A673 (cell line): ENCODE measurements at regions not wholly inside any gene's neighbourhood (a gene's known extent, or its start where the extent isn't known, plus 50 kb on each side); places are given as distances from the start of the nearest gene placed in this dataset.

Experiments used
- BruUV-seq: library from RNA; stranded (reverse); fragments of 400-500 nt; replicated peaks from 2 replicates; lab custom pipeline; 2021; lab: Mats Ljungman, UMichigan
- CTCF ChIA-PET: fragments of 300-600 bp; sonication (Branson Sonifier 250); formaldehyde crosslinking; loops from one replicate; lab custom pipeline; 2022; ENCODE audit warnings: antibody characterized with exemption; lab: Charles Lee
- POLR2A ChIA-PET: fragments of 300-600 bp; sonication (Branson Sonifier 250); formaldehyde crosslinking; loops from one replicate; lab custom pipeline; 2022; ENCODE audit warnings: antibody characterized with exemption; ENCODE audit not compliant: low non-redundant PET; lab: Charles Lee
- DNase-seq: peaks from one replicate; pipeline ENCODE4 v3.0.0-alpha.2; 2015; ENCODE audit warnings: low spot score
- H3K27ac ChIP-seq: fragments of 200-600 bp; sonication (generic); 2 replicates; pipeline ENCODE4 v1.5.1; 2016; ENCODE audit warnings: mixed run types, low read depth, mild to moderate bottlenecking, mixed read lengths, antibody characterized with exemption, low read length; ENCODE audit not compliant: poor library complexity, severe bottlenecking
- H3K27me3 ChIP-seq: fragments of 200-600 bp; sonication (generic); replicated peaks from 2 replicates; pipeline ENCODE4 v1.6.1; 2017; ENCODE audit warnings: mixed run types, low read depth, mild to moderate bottlenecking, mixed read lengths, antibody characterized with exemption, low read length; ENCODE audit not compliant: insufficient read depth, poor library complexity
- H3K36me3 ChIP-seq: fragments of 200-600 bp; sonication (generic); 2 replicates; pipeline ENCODE4 v1.6.1; 2016; ENCODE audit warnings: mixed run types, mild to moderate bottlenecking, mixed read lengths, antibody characterized with exemption, low read length; ENCODE audit not compliant: insufficient read depth, poor library complexity, severe bottlenecking
- H3K4me1 ChIP-seq: fragments of 200-600 bp; sonication (generic); 2 replicates; pipeline ENCODE4 v1.6.1; 2017; ENCODE audit warnings: mixed run types, mild to moderate bottlenecking, mixed read lengths, antibody characterized with exemption, low read length; ENCODE audit not compliant: insufficient read depth, poor library complexity, severe bottlenecking
- H3K4me3 ChIP-seq: fragments of 200-600 bp; sonication (generic); 2 replicates; pipeline ENCODE4 v1.5.1; 2016; ENCODE audit warnings: low read depth, mixed run types, mild to moderate bottlenecking, mixed read lengths, low read length; ENCODE audit not compliant: poor library complexity, severe bottlenecking
- H3K9me3 ChIP-seq: fragments of 200-600 bp; sonication (generic); 2 replicates; pipeline ENCODE4 v1.6.1; 2016; ENCODE audit warnings: mixed run types, low read depth, mild to moderate bottlenecking, mixed read lengths, antibody characterized with exemption, low read length; ENCODE audit not compliant: poor library complexity, severe bottlenecking
- CTCF ChIP-seq: fragments of 300-800, 200-600 bp; sonication (generic); conservative IDR thresholded peaks from 2 replicates; pipeline ENCODE4 v1.5.1; 2017; ENCODE audit warnings: low read depth, mild to moderate bottlenecking, antibody characterized with exemption, low read length, moderate library complexity, mixed read lengths
- EZH2 ChIP-seq: fragments of 200-600 bp; sonication (generic); IDR thresholded peaks from 2 replicates; pipeline ENCODE4 v1.6.1; 2017; ENCODE audit warnings: borderline replicate concordance, low read depth, mild to moderate bottlenecking, mixed read lengths, antibody characterized with exemption, low read length; ENCODE audit not compliant: poor library complexity, severe bottlenecking
- intact Hi-C: fragments of 100-400 bp; cut with micrococcal nuclease; formaldehyde crosslinking; loops from one replicate; pipeline ENCODE4 v1.10.0; 2022; ENCODE audit not compliant: unreplicated experiment

DNA sequence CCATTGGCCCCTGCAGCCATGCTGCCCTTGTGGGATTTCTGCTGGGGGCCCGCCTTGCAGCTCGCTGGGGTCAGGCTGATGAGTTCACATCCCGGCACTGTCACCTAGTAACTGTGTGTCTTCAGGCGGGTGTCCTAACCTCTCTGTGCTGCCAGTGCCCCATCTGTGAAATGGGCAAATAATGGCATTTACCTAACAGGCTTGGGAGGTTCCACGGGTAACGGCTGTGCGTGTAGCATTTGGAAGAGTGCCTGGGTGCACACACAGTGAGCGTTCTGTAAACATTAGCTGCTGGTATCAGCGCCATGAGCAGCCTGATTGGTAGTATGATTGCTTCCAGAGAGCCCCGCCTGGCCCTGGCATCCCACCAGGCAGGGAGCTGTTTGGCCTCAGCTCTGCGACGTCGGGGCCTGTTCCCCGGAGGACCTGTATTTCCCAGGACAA, 167.3 kb upstream of the GSE1 start:
- no peak overlapping the region for H3K4me3 ChIP-seq
- intact Hi-C loops: no loop called here
- H3K27me3 ChIP-seq: no peaks in the 10 kb centered on the region
- TF ChIP-seq CTCF: no peak
- TF ChIP-seq EZH2: no peak
- CTCF ChIA-PET: no interaction called here
- peaks cover 6% of the 10 kb centered on the region for H3K4me1 ChIP-seq
- POLR2A ChIA-PET: no interaction called here
- BruUV-seq: no TSS peak
- H3K9me3 ChIP-seq: no peaks in the 10 kb centered on the region
- no peak for DNase-seq
- no peak overlapping the region for H3K27ac ChIP-seq
- no peaks in the 10 kb centered on the region for H3K36me3 ChIP-seq

GRCh38 chr16:85446951-85447692, 166.0 kb upstream of the GSE1 start:
- no peaks in the 10 kb centered on the region for H3K36me3 ChIP-seq
- no peak overlapping the region for H3K27ac ChIP-seq
- intact Hi-C loops: no loop called here
- no peak overlapping the region for H3K4me3 ChIP-seq
- H3K27me3 ChIP-seq: no peaks in the 10 kb centered on the region
- no peak for DNase-seq
- H3K4me1 ChIP-seq: peaks cover 6% of the 10 kb centered on the region
- BruUV-seq: no TSS peak
- no peaks in the 10 kb centered on the region for H3K9me3 ChIP-seq
- TF ChIP-seq CTCF (no peak), EZH2 (no peak)
- ChIA-PET CTCF (no interaction called here), POLR2A (no interaction called here)

DNA sequence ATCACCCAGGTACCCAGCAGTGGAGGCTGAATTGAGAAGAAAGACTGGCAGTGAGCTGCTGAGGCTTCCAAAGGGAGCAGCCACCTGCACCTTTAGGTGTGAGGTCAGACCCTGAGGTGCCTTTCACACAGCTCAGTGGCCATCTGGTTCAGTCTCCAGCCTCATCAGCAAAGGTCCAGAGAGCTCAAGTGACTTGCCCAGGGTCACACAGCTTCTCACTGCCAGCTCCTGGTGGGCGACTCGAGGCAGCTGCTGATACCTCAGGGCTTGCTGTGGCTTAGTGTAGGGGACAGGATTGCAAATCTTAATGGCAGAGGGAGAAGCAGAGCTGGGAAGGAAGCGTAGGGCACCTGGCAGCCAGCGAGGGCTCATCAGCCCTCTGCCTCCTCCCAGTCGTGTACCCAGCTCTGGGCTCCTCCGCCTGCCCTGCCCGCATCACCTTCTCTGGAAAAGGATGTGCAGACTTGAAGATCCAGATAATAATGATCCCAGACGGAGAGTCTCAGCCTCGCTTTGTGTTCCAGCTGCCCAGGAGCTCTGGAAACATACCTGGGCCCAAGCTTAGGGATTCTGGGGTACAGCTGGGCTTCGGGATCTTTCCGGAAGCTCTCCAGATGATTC, 165.3 kb upstream of the GSE1 start:
- ChIA-PET POLR2A (no interaction called here), CTCF (no interaction called here)
- no peaks in the 10 kb centered on the region for H3K36me3 ChIP-seq
- intact Hi-C loops: no loop called here
- no peak overlapping the region for H3K4me3 ChIP-seq
- no TSS peak for BruUV-seq
- H3K27me3 ChIP-seq: no peaks in the 10 kb centered on the region
- H3K4me1 ChIP-seq: peaks cover 6% of the 10 kb centered on the region
- no peak for TF ChIP-seq CTCF
- no peak for TF ChIP-seq EZH2
- no peak overlapping the region for H3K27ac ChIP-seq
- no peak for DNase-seq
- H3K9me3 ChIP-seq: no peaks in the 10 kb centered on the region
